ENCODE measurements at regions not wholly inside any gene's neighbourhood (a gene's known extent, or its start where the extent isn't known, plus 50 kb on each side); places are given as distances from the start of the nearest gene placed in this dataset.

DNA sequence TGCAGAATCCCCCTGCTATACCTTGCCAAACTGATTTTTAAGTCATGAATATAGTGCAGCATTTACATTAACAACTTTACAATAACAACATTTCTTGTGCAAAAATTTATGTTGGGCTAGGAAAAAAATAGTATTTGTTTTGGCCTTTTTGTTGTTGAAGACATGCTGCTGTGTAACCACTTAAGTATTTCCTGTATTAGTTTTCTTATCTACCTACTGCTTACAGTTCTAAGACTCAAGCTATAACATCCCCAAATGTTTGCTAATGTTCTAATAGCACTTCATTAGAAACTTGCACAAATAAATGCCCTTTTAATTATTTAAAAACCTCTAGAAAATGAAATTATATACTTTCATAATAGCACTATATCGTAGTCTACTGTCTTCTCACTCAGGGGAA is 154.3 kb upstream of the DOCK10 start:
- DNase-seq = no peak
- Histone ChIP-seq H3K9me3 (replicated peaks) (no peaks in the 10 kb centered on the region), H3K4me1 (no peaks in the 10 kb centered on the region), H3K36me3 (no peaks in the 10 kb centered on the region), H3K27ac (replicated peaks) (no peak overlapping the region), H3K4me3 (no peak overlapping the region), H3K27me3 (ENCODE audit: low read depth) (no peaks in the 10 kb centered on the region)
- intact Hi-C loops (cut with micrococcal nuclease) = no loop called here
- TF ChIP-seq, protein P1, sequence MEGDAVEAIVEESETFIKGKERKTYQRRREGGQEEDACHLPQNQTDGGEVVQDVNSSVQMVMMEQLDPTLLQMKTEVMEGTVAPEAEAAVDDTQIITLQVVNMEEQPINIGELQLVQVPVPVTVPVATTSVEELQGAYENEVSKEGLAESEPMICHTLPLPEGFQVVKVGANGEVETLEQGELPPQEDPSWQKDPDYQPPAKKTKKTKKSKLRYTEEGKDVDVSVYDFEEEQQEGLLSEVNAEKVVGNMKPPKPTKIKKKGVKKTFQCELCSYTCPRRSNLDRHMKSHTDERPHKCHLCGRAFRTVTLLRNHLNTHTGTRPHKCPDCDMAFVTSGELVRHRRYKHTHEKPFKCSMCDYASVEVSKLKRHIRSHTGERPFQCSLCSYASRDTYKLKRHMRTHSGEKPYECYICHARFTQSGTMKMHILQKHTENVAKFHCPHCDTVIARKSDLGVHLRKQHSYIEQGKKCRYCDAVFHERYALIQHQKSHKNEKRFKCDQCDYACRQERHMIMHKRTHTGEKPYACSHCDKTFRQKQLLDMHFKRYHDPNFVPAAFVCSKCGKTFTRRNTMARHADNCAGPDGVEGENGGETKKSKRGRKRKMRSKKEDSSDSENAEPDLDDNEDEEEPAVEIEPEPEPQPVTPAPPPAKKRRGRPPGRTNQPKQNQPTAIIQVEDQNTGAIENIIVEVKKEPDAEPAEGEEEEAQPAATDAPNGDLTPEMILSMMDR (IDR thresholded peaks at IDR 0.05; ENCODE audit: borderline replicate concordance) = no peak

DNA sequence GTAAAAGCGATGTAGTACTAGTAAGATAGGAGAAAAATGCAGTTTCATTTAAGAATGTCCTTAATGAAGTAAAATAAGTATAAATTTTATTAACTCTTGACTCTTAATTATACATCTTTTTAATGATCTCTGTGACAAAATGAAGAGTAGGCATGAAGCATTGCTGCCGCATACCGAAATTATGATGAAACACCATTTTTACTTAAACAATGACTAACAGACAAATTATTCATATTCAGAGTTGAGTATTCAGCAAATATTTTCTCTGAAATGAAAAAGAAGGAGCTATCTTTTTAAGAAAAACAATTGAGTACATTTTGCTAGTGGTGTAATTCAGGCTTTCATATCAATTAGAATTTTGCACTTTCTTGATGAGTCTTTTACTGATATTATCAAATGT is 150.6 kb upstream of the DOCK10 start:
- Histone ChIP-seq H3K27ac (replicated peaks) (no peak overlapping the region), H3K4me3 (no peak overlapping the region), H3K27me3 (ENCODE audit: low read depth) (no peaks in the 10 kb centered on the region), H3K4me1 (no peaks in the 10 kb centered on the region), H3K9me3 (replicated peaks) (no peaks in the 10 kb centered on the region), H3K36me3 (no peaks in the 10 kb centered on the region)
- no peak for DNase-seq
- TF ChIP-seq, protein P1 (IDR thresholded peaks at IDR 0.05; ENCODE audit: borderline replicate concordance) = no peak
- intact Hi-C loops (cut with micrococcal nuclease) = no loop called here

DNA sequence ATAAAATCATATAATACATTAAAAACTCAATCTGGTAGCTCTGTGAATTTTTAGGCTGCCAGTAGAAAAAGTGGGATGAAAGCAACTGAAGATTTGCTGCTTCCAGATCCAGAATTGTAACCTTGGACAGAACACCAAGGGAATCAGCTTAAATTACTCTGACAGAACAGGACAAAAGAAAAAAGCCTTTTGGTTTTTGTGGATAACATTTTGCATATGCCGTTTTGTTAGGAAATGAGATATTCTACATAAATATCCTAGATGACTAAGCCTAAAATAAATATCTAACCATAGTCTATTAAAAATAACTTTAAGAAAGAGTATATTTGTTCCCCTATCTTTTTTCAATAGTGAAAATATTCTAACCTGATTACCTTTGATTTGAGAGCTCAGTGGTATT is 148.7 kb upstream of the DOCK10 start:
- TF ChIP-seq, protein P1 (IDR thresholded peaks at IDR 0.05; ENCODE audit: borderline replicate concordance) = no peak
- intact Hi-C loops (cut with micrococcal nuclease) = no loop called here
- Histone ChIP-seq H3K36me3 (no peaks in the 10 kb centered on the region), H3K27ac (replicated peaks) (no peak overlapping the region), H3K9me3 (replicated peaks) (no peaks in the 10 kb centered on the region), H3K27me3 (ENCODE audit: low read depth) (peaks cover 4% of the 10 kb centered on the region), H3K4me1 (no peaks in the 10 kb centered on the region), H3K4me3 (no peak overlapping the region)
- no peak for DNase-seq

DNA sequence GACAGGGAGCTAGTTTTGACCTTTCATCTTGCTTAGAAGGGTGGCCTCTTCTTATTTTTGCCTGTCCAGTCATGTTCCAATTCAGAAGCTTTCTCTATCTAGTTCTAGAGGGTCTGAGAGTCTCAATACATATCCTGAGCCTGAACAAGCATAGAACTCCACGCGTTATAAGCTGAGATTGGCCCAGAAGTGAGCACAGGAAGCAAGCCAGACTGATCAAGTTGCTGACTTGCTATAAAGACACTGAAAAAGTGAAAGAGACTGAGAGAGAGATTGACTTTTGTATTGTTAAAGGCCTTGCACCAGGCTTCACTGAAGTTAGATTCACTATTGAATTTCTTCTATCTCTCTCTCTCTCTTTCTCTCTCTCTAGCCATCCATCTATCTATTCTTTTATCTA is 142.7 kb upstream of the DOCK10 start:
- Histone ChIP-seq H3K9me3 (replicated peaks) (no peaks in the 10 kb centered on the region), H3K4me3 (no peak overlapping the region), H3K27me3 (ENCODE audit: low read depth) (peaks cover 4% of the 10 kb centered on the region), H3K4me1 (no peaks in the 10 kb centered on the region), H3K36me3 (no peaks in the 10 kb centered on the region), H3K27ac (replicated peaks) (no peak overlapping the region)
- intact Hi-C loops (cut with micrococcal nuclease) = no loop called here
- no peak for DNase-seq
- TF ChIP-seq, protein P1 (IDR thresholded peaks at IDR 0.05; ENCODE audit: borderline replicate concordance) = no peak

DNA sequence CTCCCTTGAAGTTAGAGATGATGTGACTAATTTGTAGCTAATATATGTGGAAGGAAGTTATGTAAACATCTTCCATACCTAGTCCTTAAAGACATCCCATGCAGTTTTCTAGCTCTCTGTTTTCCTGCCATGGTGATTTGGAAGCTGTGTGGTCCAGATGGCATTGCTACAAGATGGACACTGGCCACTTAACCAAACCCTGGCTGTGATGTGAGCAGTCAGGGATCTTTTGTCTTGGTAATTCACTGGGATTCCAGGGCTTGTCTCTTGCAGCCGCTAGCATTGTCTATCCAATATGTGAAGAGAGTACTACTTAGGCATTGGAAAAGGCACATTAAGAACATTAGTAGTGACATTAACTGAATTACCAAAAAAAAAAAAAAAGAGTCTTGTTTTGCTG is 139.9 kb upstream of the DOCK10 start:
- Histone ChIP-seq H3K27me3 (ENCODE audit: low read depth) (no peaks in the 10 kb centered on the region), H3K9me3 (replicated peaks) (no peaks in the 10 kb centered on the region), H3K4me3 (no peak overlapping the region), H3K36me3 (no peaks in the 10 kb centered on the region), H3K4me1 (no peaks in the 10 kb centered on the region), H3K27ac (replicated peaks) (no peak overlapping the region)
- TF ChIP-seq, protein P1 (IDR thresholded peaks at IDR 0.05; ENCODE audit: borderline replicate concordance) = no peak
- DNase-seq = no peak
- intact Hi-C loops (cut with micrococcal nuclease) = no loop called here

DNA sequence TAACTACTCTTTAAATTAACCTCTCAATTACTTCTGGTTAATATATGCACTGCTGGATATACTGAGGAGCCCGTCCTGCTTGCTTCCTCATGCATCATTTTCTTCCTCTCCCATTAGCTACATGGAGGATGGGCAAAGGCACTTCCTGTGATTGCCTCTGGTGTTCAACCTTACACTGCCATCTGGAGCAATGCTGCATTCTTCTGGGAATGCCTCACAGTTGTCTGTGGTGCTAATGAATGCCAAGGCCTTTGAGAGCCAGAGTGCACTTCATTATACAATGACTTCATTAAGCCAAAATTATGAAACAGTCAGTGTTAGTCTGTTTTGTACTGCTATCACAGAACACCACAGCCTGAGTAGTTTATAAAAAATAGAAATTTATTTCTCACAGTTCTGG is 134.8 kb upstream of the DOCK10 start:
- intact Hi-C loops (cut with micrococcal nuclease) = no loop called here
- DNase-seq = no peak
- no peaks in the 10 kb centered on the region for H3K9me3 ChIP-seq (replicated peaks)
- TF ChIP-seq, protein P1 (IDR thresholded peaks at IDR 0.05; ENCODE audit: borderline replicate concordance) = no peak
- no peaks in the 10 kb centered on the region for H3K27me3 ChIP-seq (ENCODE audit: low read depth)
- H3K27ac ChIP-seq (replicated peaks) = no peak overlapping the region
- no peaks in the 10 kb centered on the region for H3K4me1 ChIP-seq
- no peak overlapping the region for H3K4me3 ChIP-seq
- H3K36me3 ChIP-seq = no peaks in the 10 kb centered on the region

Data from left ventricle myocardium inferior (tissue), 1 donor.